HEK293 (cell line): ENCODE measurements at regions not wholly inside any gene's neighbourhood (a gene's known extent, or its start where the extent isn't known, plus 50 kb on each side); places are given as distances from the start of the nearest gene placed in this dataset.

ENCODE experiments used
- CTCF ChIA-PET: fragments of 350-600 bp; formaldehyde crosslinking; extraction: SDS; loops from one replicate; lab custom pipeline; 2021; ENCODE audit warnings: antibody characterized with exemption; lab: Yijun Ruan, JAX
- POLR2A ChIA-PET: fragments of 300-600 bp; formaldehyde crosslinking; extraction: SDS; loops from one replicate; lab custom pipeline; 2020; ENCODE audit warnings: antibody characterized with exemption, inconsistent platforms; lab: Yijun Ruan, JAX
- H3K27ac ChIP-seq: fragments of 200-500 bp; sonication (Bioruptor generic); 2 replicates; pipeline ENCODE4 v1.5.1; 2014; ENCODE audit warnings: low read depth, low read length, control low read depth, inconsistent platforms; ENCODE audit errors: extremely low read depth
- H3K36me3 ChIP-seq, 2 experiments: fragments of 200-500 bp in 1 of 2; sonication (Bioruptor generic) in 1 of 2; 1 replicate in 1 of 2; 2 replicates in 1 of 2; pipeline ENCODE4 v1.5.1; 2014 to 2017; ENCODE audit warnings: inconsistent platforms in 2 of 2, low read length in 2 of 2; ENCODE audit not compliant: control insufficient read depth in 2 of 2, insufficient read depth in 1 of 2
- H3K4me1 ChIP-seq: fragments of 200-500 bp; sonication (Bioruptor generic); 2 replicates; pipeline ENCODE4 v1.5.1; 2014; ENCODE audit warnings: mild to moderate bottlenecking, low read length, inconsistent platforms; ENCODE audit not compliant: control insufficient read depth, insufficient read depth
- H3K4me3 ChIP-seq: 2 replicates; pipeline ENCODE4 v1.5.1; 2011; ENCODE audit warnings: low read depth, mild to moderate bottlenecking, control low read depth, low read length, moderate library complexity
- H3K9me3 ChIP-seq: fragments of 200-500 bp; sonication (Bioruptor generic); 2 replicates; pipeline ENCODE4 v1.5.1; 2014; ENCODE audit warnings: low read depth, low read length, inconsistent platforms; ENCODE audit not compliant: control insufficient read depth, insufficient read depth
- FEZF1 ChIP-seq: fragments of 450-650 bp; formaldehyde crosslinking; IDR thresholded peaks from 2 replicates; pipeline ENCODE4 v1.5.1; 2016; ENCODE audit warnings: missing biosample characterization, missing genetic modification characterization
- KLF7 ChIP-seq: fragments of 450-650 bp; formaldehyde crosslinking; IDR thresholded peaks from 2 replicates; pipeline ENCODE4 v1.5.1; 2016; ENCODE audit warnings: missing biosample characterization, missing genetic modification characterization, borderline replicate concordance
- PRDM6 ChIP-seq: fragments of 450-650 bp; formaldehyde crosslinking; IDR thresholded peaks from 2 replicates; pipeline ENCODE4 v1.5.1; 2017; ENCODE audit warnings: missing biosample characterization, missing genetic modification characterization
- SP2 ChIP-seq: fragments of 450-650 bp; formaldehyde crosslinking; IDR thresholded peaks from 2 replicates; pipeline ENCODE4 v1.5.1; 2016; ENCODE audit warnings: missing biosample characterization, missing genetic modification characterization
- SP7 ChIP-seq: fragments of 450-650 bp; formaldehyde crosslinking; IDR thresholded peaks from 2 replicates; pipeline ENCODE4 v1.5.1; 2016; ENCODE audit warnings: missing biosample characterization, missing genetic modification characterization
- YY1 ChIP-seq: fragments of 450-650 bp; formaldehyde crosslinking; IDR thresholded peaks from 2 replicates; pipeline ENCODE4 v1.5.1; 2018; ENCODE audit warnings: missing biosample characterization, missing genetic modification characterization
- ZNF112 ChIP-seq: fragments of 450-650 bp; formaldehyde crosslinking; IDR thresholded peaks from 2 replicates; pipeline ENCODE4 v1.5.0; 2017; ENCODE audit warnings: missing biosample characterization, missing genetic modification characterization
- ZNF146 ChIP-seq: fragments of 450-650 bp; formaldehyde crosslinking; IDR thresholded peaks from 2 replicates; pipeline ENCODE4 v1.5.1; 2016; ENCODE audit warnings: missing biosample characterization, missing genetic modification characterization
- ZNF16 ChIP-seq: fragments of 450-650 bp; formaldehyde crosslinking; IDR thresholded peaks from 2 replicates; pipeline ENCODE4 v1.5.1; 2016; ENCODE audit warnings: low read depth, missing biosample characterization, missing genetic modification characterization
- ZNF19 ChIP-seq: fragments of 450-650 bp; formaldehyde crosslinking; IDR thresholded peaks from 2 replicates; pipeline ENCODE4; 2016; ENCODE audit warnings: missing biosample characterization, missing genetic modification characterization, low read depth
- ZNF211 ChIP-seq: fragments of 450-650 bp; formaldehyde crosslinking; IDR thresholded peaks from 2 replicates; pipeline ENCODE4 v1.5.1; 2016; ENCODE audit warnings: low read depth, missing biosample characterization, missing genetic modification characterization
- ZNF292 ChIP-seq: fragments of 450-650 bp; formaldehyde crosslinking; IDR thresholded peaks from 2 replicates; pipeline ENCODE4 v1.5.1; 2016; ENCODE audit warnings: low read depth, missing biosample characterization, missing genetic modification characterization, borderline replicate concordance
- ZNF513 ChIP-seq: fragments of 450-650 bp; IDR thresholded peaks from 2 replicates; pipeline ENCODE4 v1.5.1; 2018; ENCODE audit warnings: missing biosample characterization, missing genetic modification characterization
- ZNF521 ChIP-seq: fragments of 450-650 bp; formaldehyde crosslinking; IDR thresholded peaks from 2 replicates; pipeline ENCODE4 v1.5.1; 2017; ENCODE audit warnings: missing biosample characterization, mild to moderate bottlenecking, missing genetic modification characterization
- ZNF529 ChIP-seq: fragments of 450-650 bp; formaldehyde crosslinking; IDR thresholded peaks from 2 replicates; pipeline ENCODE4 v1.5.1; 2017; ENCODE audit warnings: missing genetic modification characterization, missing biosample characterization; ENCODE audit not compliant: insufficient replicate concordance
- ZNF629 ChIP-seq: fragments of 450-650 bp; formaldehyde crosslinking; IDR thresholded peaks from 2 replicates; pipeline ENCODE4 v1.5.1; 2017; ENCODE audit warnings: missing biosample characterization, missing genetic modification characterization
- ZNF670 ChIP-seq: fragments of 450-650 bp; formaldehyde crosslinking; IDR thresholded peaks from 2 replicates; pipeline ENCODE4 v1.5.1; 2016; ENCODE audit warnings: missing biosample characterization, missing genetic modification characterization, low read depth
- ZNF707 ChIP-seq: fragments of 450-650 bp; formaldehyde crosslinking; IDR thresholded peaks from 2 replicates; pipeline ENCODE4 v1.5.1; 2016; ENCODE audit warnings: missing biosample characterization, missing genetic modification characterization
- ZNF791 ChIP-seq: fragments of 450-650 bp; formaldehyde crosslinking; IDR thresholded peaks from 2 replicates; pipeline ENCODE4 v1.5.1; 2016; ENCODE audit warnings: missing biosample characterization, missing genetic modification characterization
- TF ChIP-seq, protein P1 (sequence below): fragments of 450-650 bp; formaldehyde crosslinking; IDR thresholded peaks from 2 replicates; pipeline ENCODE4 v1.5.1; 2016; ENCODE audit warnings: missing biosample characterization, missing genetic modification characterization

GRCh38 chr18:64936671-64937070, 787.8 kb upstream of the LINC00305 start (continued):
- no peak for TF ChIP-seq PRDM6 (tag by site-specific recombination)
- TF ChIP-seq ZNF292 = no peak
- TF ChIP-seq ZNF112 (tag by site-specific recombination) = no peak
- no peak for TF ChIP-seq ZNF629 (tag by site-specific recombination)
- TF ChIP-seq ZNF211 (tag by site-specific recombination) = no peak
- TF ChIP-seq, protein P1, sequence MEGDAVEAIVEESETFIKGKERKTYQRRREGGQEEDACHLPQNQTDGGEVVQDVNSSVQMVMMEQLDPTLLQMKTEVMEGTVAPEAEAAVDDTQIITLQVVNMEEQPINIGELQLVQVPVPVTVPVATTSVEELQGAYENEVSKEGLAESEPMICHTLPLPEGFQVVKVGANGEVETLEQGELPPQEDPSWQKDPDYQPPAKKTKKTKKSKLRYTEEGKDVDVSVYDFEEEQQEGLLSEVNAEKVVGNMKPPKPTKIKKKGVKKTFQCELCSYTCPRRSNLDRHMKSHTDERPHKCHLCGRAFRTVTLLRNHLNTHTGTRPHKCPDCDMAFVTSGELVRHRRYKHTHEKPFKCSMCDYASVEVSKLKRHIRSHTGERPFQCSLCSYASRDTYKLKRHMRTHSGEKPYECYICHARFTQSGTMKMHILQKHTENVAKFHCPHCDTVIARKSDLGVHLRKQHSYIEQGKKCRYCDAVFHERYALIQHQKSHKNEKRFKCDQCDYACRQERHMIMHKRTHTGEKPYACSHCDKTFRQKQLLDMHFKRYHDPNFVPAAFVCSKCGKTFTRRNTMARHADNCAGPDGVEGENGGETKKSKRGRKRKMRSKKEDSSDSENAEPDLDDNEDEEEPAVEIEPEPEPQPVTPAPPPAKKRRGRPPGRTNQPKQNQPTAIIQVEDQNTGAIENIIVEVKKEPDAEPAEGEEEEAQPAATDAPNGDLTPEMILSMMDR (tag by site-specific recombination) = no peak
- no peak for TF ChIP-seq SP7 (tag by site-specific recombination)

- no peak overlapping the region for H3K4me3 ChIP-seq
- H3K36me3 ChIP-seq = no peaks in the 10 kb centered on the region
- no peak for TF ChIP-seq ZNF707 (tag by site-specific recombination)
- TF ChIP-seq ZNF670 (tag by site-specific recombination) = no peak
- no peak for TF ChIP-seq FEZF1 (tag by site-specific recombination)
- no peak for TF ChIP-seq KLF7 (tag by site-specific recombination)
- TF ChIP-seq ZNF521 = no peak
- TF ChIP-seq ZNF513 = no peak
- TF ChIP-seq, all 188 proteins: peak for 0
- H3K4me1 ChIP-seq = no peaks in the 10 kb centered on the region
- ChIA-PET POLR2A (no interaction called here), CTCF (no interaction called here)
- no peak overlapping the region for H3K27ac ChIP-seq
- no peaks in the 10 kb centered on the region for H3K9me3 ChIP-seq
Measured at GRCh38 chr18:64929036-64929435, 780.1 kb upstream of the LINC00305 start.

GRCh38 chr18:64919971-64920570, 771.2 kb upstream of the LINC00305 start:
- no peak overlapping the region for H3K27ac ChIP-seq
- no peaks in the 10 kb centered on the region for H3K4me1 ChIP-seq
- POLR2A ChIA-PET = no interaction called here
- H3K36me3 ChIP-seq = no peaks in the 10 kb centered on the region
- H3K4me3 ChIP-seq = no peak overlapping the region
- TF ChIP-seq ZNF513 = no peak
- no peak for TF ChIP-seq YY1 (tag by site-specific recombination)
- no peak for TF ChIP-seq ZNF19
- no peak for TF ChIP-seq ZNF529 (tag by site-specific recombination)
- TF ChIP-seq SP2 (tag by site-specific recombination) = no peak
- no peak for TF ChIP-seq ZNF146 (tag by site-specific recombination)
- TF ChIP-seq ZNF16 = no peak
- TF ChIP-seq ZNF791 (tag by site-specific recombination) = no peak
- CTCF ChIA-PET = no interaction called here
- H3K9me3 ChIP-seq = no peaks in the 10 kb centered on the region
